Heart right ventricle (tissue), 16 donors: ENCODE measurements at regions not wholly inside any gene's neighbourhood (a gene's known extent, or its start where the extent isn't known, plus 50 kb on each side); places are given as distances from the start of the nearest gene placed in this dataset.

Experiments used
- ATAC-seq, 8 donors: fragments of 200-7000 bp; cut with Tn5 transposase; one replicate each; pipeline ENCODE4 v1.9.1; 2020; ENCODE audit warnings: mild to moderate bottlenecking in 8 of 8, moderate library complexity in 8 of 8, moderate number of reproducible peaks in 1 of 8
- DNase-seq, 2 donors: peaks; one replicate each; pipeline ENCODE4 v3.0.0-alpha.2; 2020
- H3K27ac ChIP-seq, 10 donors: fragments of 200-600 bp; sonication (generic) in 2 of 10; one replicate each; pipeline versions ENCODE4 v1.5.0 to v1.8.0; 2020 to 2022; ENCODE audit warnings: mild to moderate bottlenecking in 3 of 10
- H3K27me3 ChIP-seq, 7 donors: fragments of 200-600 bp; one replicate each; pipeline ENCODE4 v1.8.0; 2021 to 2022; ENCODE audit warnings: mild to moderate bottlenecking in 2 of 7
- H3K36me3 ChIP-seq, 9 donors: fragments of 200-600 bp; sonication (generic) in 1 of 9; one replicate each; pipeline versions ENCODE4 v1.5.0 to v1.8.0; 2020 to 2022; ENCODE audit warnings: mild to moderate bottlenecking in 2 of 9
- H3K4me1 ChIP-seq, 9 donors: fragments of 200-600 bp; sonication (generic) in 1 of 9; one replicate each; pipeline versions ENCODE4 v1.5.0 to v1.8.0; 2020 to 2022; ENCODE audit warnings: mild to moderate bottlenecking in 4 of 9
- H3K4me3 ChIP-seq, 10 donors: fragments of 200-600 bp; sonication (generic) in 2 of 10; one replicate each; pipeline versions ENCODE4 v1.5.0 to v1.8.0; 2020 to 2022; ENCODE audit warnings: mild to moderate bottlenecking in 7 of 10, moderate library complexity in 2 of 10
- H3K9me3 ChIP-seq, 11 donors: fragments of 200-600 bp in 10 of 11; sonication (generic) in 2 of 11; one replicate each; pipeline versions ENCODE4 v1.5.0 to v1.8.0; 2013 to 2022; ENCODE audit warnings: mild to moderate bottlenecking in 2 of 11, control low read depth in 1 of 11, moderate library complexity in 1 of 11
- CTCF ChIP-seq, 9 donors: fragments of 200-600 bp; sonication (generic) in 2 of 9; IDR thresholded peaks; one replicate each; pipeline versions ENCODE4 v1.5.0 to v1.8.0; 2021 to 2022; ENCODE audit warnings: antibody characterized with exemption in 9 of 9, mild to moderate bottlenecking in 5 of 9, moderate library complexity in 1 of 9
- WGBS, 2 donors: extraction: QIAGEN DNeasy Blood & Tissue Kit; methylation state at CpG; one replicate each; pipeline ENCODE4 v1.1.7; 2013; ENCODE audit warnings: inconsistent platforms in 1 of 2; 5-methylcytosine and 5-hydroxymethylcytosine counted together
- intact Hi-C, 10 donors: fragments of 100-400 bp; cut with DNase I; formaldehyde crosslinking; loops; one replicate each; pipeline versions ENCODE4 v1.11.1 to v1.14.2; 2022
- donor health status: Arrhythmogenic right ventricular cardiomyopathy.
- donor health status: ischemic (EF 13 %, LVEDD 7.1; RV severe dilation, severe dysfunction).
- donor health status: healthy with polysubstance abuse.
- donor health status: DM: no; HTN: yes; CAD: no.
- donor health status: DM: no; HTN: no; CAD: no.
- donor health status: ischemic (EF 25% LVEDD 6.9; RV normal size, moderate dysfunction).
- donor health status: ischemic (EF 25% LVEDD 5.7; RV mildly dilated, moderate dysfunction).
- donor health status: healthy.
- donor health status: DM: yes; HTN: yes; CAD: no.
- donor health status: Ischemic cardiomyopathy.
- donor health status: ischemic (EF 35%, LVEDD 5.7; RV mildly dilated, moderate dysfunction).
- donor health status: nonischemic (EF 11% LVEDD 7.7; RV severe dilation, severe dysfunction).
- donor health status: DM: yes; HTN: yes; CAD: no.
- donor health status: PGD.
- donor health status: ischemic (EF 29% LVEDD 5.4; RV normal size, mild dysfunction).
- donor health status: nonischemic (EF 23%, LVEDD 6.1; RV moderate dilation, normal function).

- no peaks in the 10 kb centered on the region for H3K4me1 ChIP-seq
- no peak for TF ChIP-seq CTCF (IDR thresholded peaks at IDR 0.05)
- intact Hi-C loops, result no loop called here
- no peak overlapping the region for H3K4me3 ChIP-seq
- WGBS, 2 donors, result 81% methylated on average over 5 of the region's 5 CpGs
- H3K27ac ChIP-seq, result no peak overlapping the region
- ATAC-seq (no peak), DNase-seq (no peak)
- no peaks in the 10 kb centered on the region for H3K27me3 ChIP-seq
- no peaks in the 10 kb centered on the region for H3K9me3 ChIP-seq
- H3K36me3 ChIP-seq, result no peaks in the 10 kb centered on the region
Observed at GRCh38 chr12:127911291-127911690, 355.7 kb upstream of the TMEM132C start.

GRCh38 chr12:127912035-127912665 lies 354.8 kb upstream of the TMEM132C start:
- intact Hi-C loops, result no loop called here
- H3K4me3 ChIP-seq, result no peak overlapping the region
- DNase-seq (no peak), ATAC-seq (no peak)
- 84 to 85% methylated on average over 11 of the region's 11 CpGs for WGBS, 2 donors
- no peaks in the 10 kb centered on the region for H3K27me3 ChIP-seq
- no peak for TF ChIP-seq CTCF (IDR thresholded peaks at IDR 0.05)
- no peaks in the 10 kb centered on the region for H3K9me3 ChIP-seq
- no peaks in the 10 kb centered on the region for H3K36me3 ChIP-seq
- no peak overlapping the region for H3K27ac ChIP-seq
- H3K4me1 ChIP-seq, result no peaks in the 10 kb centered on the region

GRCh38 chr12:127923501-127923900 lies 343.5 kb upstream of the TMEM132C start:
- Histone ChIP-seq H3K27ac (no peak overlapping the region), H3K9me3 (no peaks in the 10 kb centered on the region), H3K36me3 (no peaks in the 10 kb centered on the region), H3K4me1 (peaks cover 0 to 13% (median 6%) of the 10 kb centered on the region in 9 donors), H3K27me3 (no peaks in the 10 kb centered on the region), H3K4me3 (no peak overlapping the region)
- WGBS, 2 donors, result 91 to 92% methylated on average over 6 of the region's 6 CpGs
- intact Hi-C loops, result loop anchor here in 2 of 10 donors (10.0 kb wide), 1 partner anchor 249 kb away; no protein-coding TSS in a partner anchor
- no peak for TF ChIP-seq CTCF (IDR thresholded peaks at IDR 0.05)
- DNase-seq, result no peak
- no peak for ATAC-seq

GRCh38 chr12:127925971-127926370 lies 341.0 kb upstream of the TMEM132C start:
- 5 to 12% methylated on average over 4 of the region's 4 CpGs for WGBS, 2 donors
- H3K4me1 ChIP-seq, result peaks cover 0 to 30% (median 12%) of the 10 kb centered on the region in 9 donors
- H3K9me3 ChIP-seq, result no peaks in the 10 kb centered on the region
- peak in 6 of 8 donors; percentile 47 to 87 (median 76) for ATAC-seq
- no peaks in the 10 kb centered on the region for H3K36me3 ChIP-seq
- DNase-seq, result peak in 1 of 2 donors; percentile 32
- TF ChIP-seq CTCF (IDR thresholded peaks at IDR 0.05), result peak in 8 of 9 donors; percentile 28 to 81 (median 61)
- H3K27ac ChIP-seq, result no peak overlapping the region
- H3K27me3 ChIP-seq, result no peaks in the 10 kb centered on the region
- H3K4me3 ChIP-seq, result no peak overlapping the region
- intact Hi-C loops, result loop anchor here in 6 of 10 donors (5.0 to 10.0 kb wide), 2 partner anchors 249 to 251 kb away; no protein-coding TSS in a partner anchor
